Sigmoid colon (tissue), 6 donors: ENCODE measurements at regions not wholly inside any gene's neighbourhood (a gene's known extent, or its start where the extent isn't known, plus 50 kb on each side); places are given as distances from the start of the nearest gene placed in this dataset.

ENCODE experiments used
- DNase-seq: peaks from one replicate; pipeline ENCODE4 v3.0.0-alpha.2; 2019
- H3K27ac ChIP-seq, 4 donors: fragments of 200-600 bp; sonication (generic); one replicate each; pipeline ENCODE4 v1.5.1; 2016 to 2019; ENCODE audit warnings: mild to moderate bottlenecking in 1 of 4
- H3K27me3 ChIP-seq, 3 donors: fragments of 200-600 bp; sonication (generic); one replicate each; pipeline ENCODE4 v1.5.1; 2019; ENCODE audit warnings: mild to moderate bottlenecking in 1 of 3
- H3K36me3 ChIP-seq, 4 donors: fragments of 200-600 bp; sonication (generic); one replicate each; pipeline ENCODE4 v1.5.1; 2016 to 2019
- H3K4me1 ChIP-seq, 4 donors: fragments of 200-600 bp; sonication (generic); one replicate each; pipeline ENCODE4 v1.5.1; 2017 to 2019
- H3K4me3 ChIP-seq, 4 donors: fragments of 200-600 bp; sonication (generic); one replicate each; pipeline ENCODE4 v1.5.1; 2017 to 2019; ENCODE audit warnings: mild to moderate bottlenecking in 2 of 4, moderate library complexity in 1 of 4
- H3K9me3 ChIP-seq, 4 donors: fragments of 200-600 bp in 3 of 4; sonication (generic) in 3 of 4; one replicate each; pipeline versions ENCODE4 v1.5.1 to v1.6.1; 2013 to 2019
- CTCF ChIP-seq, 4 experiments: fragments of 450-650 bp in 3 of 4; fragments of 200-600 bp in 1 of 4; IDR thresholded peaks; one replicate each; pipeline ENCODE4 v1.5.1; 2016 to 2019; ENCODE audit warnings: antibody characterized with exemption in 4 of 4, mild to moderate bottlenecking in 3 of 4, moderate library complexity in 2 of 4
- EP300 ChIP-seq, 4 donors: sonication (generic); formaldehyde crosslinking; IDR thresholded peaks; one replicate each; pipeline ENCODE4 v1.6.1; 2017; ENCODE audit warnings: antibody characterized with exemption in 4 of 4
- POLR2A ChIP-seq, 2 donors: fragments of 450-650 bp; IDR thresholded peaks; one replicate each; pipeline ENCODE4 v1.6.1; 2016; ENCODE audit warnings: antibody characterized with exemption in 2 of 2, mild to moderate bottlenecking in 2 of 2, moderate library complexity in 2 of 2
- POLR2AphosphoS5 ChIP-seq, 4 donors: sonication (generic); formaldehyde crosslinking; IDR thresholded peaks; one replicate each; pipeline ENCODE4 v1.6.1; 2017; ENCODE audit warnings: antibody characterized with exemption in 4 of 4
- WGBS, 2 donors: extraction: QIAGEN DNeasy Blood & Tissue Kit; methylation state at CpG; one replicate each; pipeline ENCODE4 v1.1.7; 2013; 5-methylcytosine and 5-hydroxymethylcytosine counted together
- intact Hi-C: fragments of 100-400 bp; cut with DNase I; formaldehyde crosslinking; loops from one replicate; pipeline ENCODE4 v1.15.1; 2023
- donor health status: healthy with polysubstance abuse.
- donor health status: healthy.

DNA sequence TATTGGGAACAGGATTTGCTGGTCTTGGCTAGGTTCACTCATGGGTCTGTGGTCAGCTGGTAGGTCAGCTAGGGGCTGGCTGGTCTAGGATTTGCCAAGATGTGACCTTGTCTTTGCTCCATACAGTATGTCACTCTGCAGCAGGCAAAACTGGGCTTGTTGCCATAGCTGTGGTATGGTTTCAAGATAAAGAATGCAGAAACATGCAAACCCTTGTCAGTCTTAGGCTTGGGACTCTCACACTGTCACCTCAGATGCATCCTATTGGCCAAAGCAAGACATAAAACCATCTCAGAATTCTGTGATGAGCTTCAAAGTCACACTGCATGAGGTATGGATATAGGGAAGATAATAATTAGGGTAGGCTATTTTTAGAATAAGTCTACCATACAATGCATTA is 66.6 kb upstream of the TBC1D5 start:
- no peak for TF ChIP-seq EP300 (IDR thresholded peaks at IDR 0.05)
- no peak for TF ChIP-seq CTCF (IDR thresholded peaks at IDR 0.05)
- no peak for TF ChIP-seq POLR2A (IDR thresholded peaks at IDR 0.05)
- no peak for TF ChIP-seq POLR2AphosphoS5 (IDR thresholded peaks at IDR 0.05)
- DNase-seq, result no peak
- intact Hi-C loops, result no loop called here

DNA sequence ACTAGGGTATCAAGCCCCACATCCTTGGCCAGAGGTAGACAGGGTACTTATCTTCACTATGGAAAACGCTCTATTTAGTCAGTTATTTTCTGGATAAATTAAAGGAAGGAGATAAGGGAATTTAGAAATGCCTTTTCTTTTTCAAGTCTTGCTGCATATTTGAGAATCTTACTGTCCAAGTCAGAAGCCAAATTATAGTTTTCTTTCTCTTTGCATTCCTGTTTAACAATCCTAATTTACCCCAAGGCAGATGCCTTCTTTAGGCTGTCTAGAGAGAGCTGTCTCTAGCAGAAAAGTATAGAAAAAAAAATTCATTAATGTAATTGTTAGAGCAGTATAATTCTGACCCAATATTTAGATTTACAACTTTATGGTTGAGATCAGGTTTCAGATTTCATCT is 64.4 kb upstream of the TBC1D5 start:
- no peak for TF ChIP-seq POLR2A (IDR thresholded peaks at IDR 0.05)
- TF ChIP-seq POLR2AphosphoS5 (IDR thresholded peaks at IDR 0.05), result no peak
- no peak for TF ChIP-seq EP300 (IDR thresholded peaks at IDR 0.05)
- TF ChIP-seq CTCF (IDR thresholded peaks at IDR 0.05), result no peak

More for the DNA sequence above, 66.6 kb upstream of the TBC1D5 start:
- Histone ChIP-seq H3K27ac (no peak overlapping the region), H3K27me3 (no peaks in the 10 kb centered on the region), H3K4me3 (no peak overlapping the region), H3K9me3 (no peaks in the 10 kb centered on the region), H3K4me1 (no peaks in the 10 kb centered on the region), H3K36me3 (no peaks in the 10 kb centered on the region)

GRCh38 chr3:17806201-17806600 is 63.8 kb upstream of the TBC1D5 start:
- DNase-seq, result no peak
- Histone ChIP-seq H3K4me1 (no peaks in the 10 kb centered on the region), H3K36me3 (no peaks in the 10 kb centered on the region), H3K27me3 (no peaks in the 10 kb centered on the region), H3K9me3 (no peaks in the 10 kb centered on the region), H3K27ac (no peak overlapping the region), H3K4me3 (no peak overlapping the region)
- WGBS, 2 donors, result 80 to 91% methylated on average over 5 of the region's 5 CpGs
- TF ChIP-seq POLR2A (IDR thresholded peaks at IDR 0.05) (no peak), POLR2AphosphoS5 (IDR thresholded peaks at IDR 0.05) (no peak), CTCF (IDR thresholded peaks at IDR 0.05) (no peak), EP300 (IDR thresholded peaks at IDR 0.05) (no peak)
- intact Hi-C loops, result no loop called here

More for the DNA sequence above, 64.4 kb upstream of the TBC1D5 start:
- Histone ChIP-seq H3K27me3 (no peaks in the 10 kb centered on the region), H3K27ac (no peak overlapping the region), H3K36me3 (no peaks in the 10 kb centered on the region), H3K9me3 (no peaks in the 10 kb centered on the region), H3K4me3 (no peak overlapping the region), H3K4me1 (no peaks in the 10 kb centered on the region)
- no peak for DNase-seq
- WGBS, 2 donors, result 85 to 92% methylated on average over 1 of the region's 1 CpG
- intact Hi-C loops, result no loop called here

DNA sequence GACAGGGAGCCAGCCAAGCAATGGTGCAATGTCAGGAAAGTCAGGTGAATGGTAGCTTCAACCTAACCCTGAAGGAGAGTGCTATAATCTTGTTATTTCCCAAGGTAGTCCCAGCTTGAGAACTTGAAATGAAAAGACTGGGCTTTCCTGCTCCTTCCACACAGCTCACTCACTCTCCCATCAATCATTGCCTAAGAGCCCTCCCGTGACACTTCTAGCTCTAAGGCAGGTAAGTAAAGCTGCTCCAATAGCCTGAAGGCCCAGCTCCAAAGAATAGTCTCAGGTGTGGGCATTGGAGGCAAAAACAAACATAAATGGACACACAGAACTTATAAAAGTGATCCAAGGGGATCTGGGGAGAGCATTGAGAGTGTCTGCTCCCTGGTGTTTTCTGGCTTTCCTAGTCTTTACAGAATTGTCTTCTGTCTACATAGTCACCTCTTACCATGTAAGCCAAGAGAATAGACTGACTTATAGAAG is 63.1 kb upstream of the TBC1D5 start:
- no peak overlapping the region for H3K27ac ChIP-seq
- no peaks in the 10 kb centered on the region for H3K36me3 ChIP-seq
- TF ChIP-seq POLR2A (IDR thresholded peaks at IDR 0.05) (no peak), CTCF (IDR thresholded peaks at IDR 0.05) (no peak), POLR2AphosphoS5 (IDR thresholded peaks at IDR 0.05) (no peak), EP300 (IDR thresholded peaks at IDR 0.05) (no peak)
- H3K27me3 ChIP-seq, result no peaks in the 10 kb centered on the region
- H3K4me1 ChIP-seq, result no peaks in the 10 kb centered on the region
- WGBS, 2 donors, result 89 to 92% methylated on average over 1 of the region's 1 CpG
- H3K9me3 ChIP-seq, result no peaks in the 10 kb centered on the region
- H3K4me3 ChIP-seq, result no peak overlapping the region
- intact Hi-C loops, result no loop called here
- DNase-seq, result no peak

DNA sequence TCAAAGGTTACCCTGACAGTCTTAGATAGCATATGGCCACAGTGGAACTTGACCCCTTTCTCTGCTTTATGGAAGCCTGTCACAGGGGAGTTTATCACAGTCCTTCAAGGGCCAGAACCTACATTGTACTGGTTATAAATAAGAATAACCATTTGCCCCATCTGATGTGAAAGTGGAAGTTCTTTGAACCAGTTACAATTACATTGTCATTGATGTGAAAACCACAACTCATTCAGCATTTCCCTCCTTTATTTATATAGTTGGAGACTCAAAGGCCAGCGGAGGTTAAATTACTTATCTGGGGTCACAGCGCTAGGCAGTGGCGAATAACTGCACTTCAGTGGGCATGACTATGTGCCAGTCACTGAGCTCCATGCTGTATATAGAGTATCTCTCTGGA is 60.5 kb upstream of the TBC1D5 start:
- Histone ChIP-seq H3K9me3 (no peaks in the 10 kb centered on the region), H3K4me1 (no peaks in the 10 kb centered on the region), H3K4me3 (no peak overlapping the region), H3K36me3 (no peaks in the 10 kb centered on the region), H3K27me3 (no peaks in the 10 kb centered on the region), H3K27ac (no peak overlapping the region)
- TF ChIP-seq POLR2A (IDR thresholded peaks at IDR 0.05) (no peak), EP300 (IDR thresholded peaks at IDR 0.05) (no peak), CTCF (IDR thresholded peaks at IDR 0.05) (no peak), POLR2AphosphoS5 (IDR thresholded peaks at IDR 0.05) (no peak)
- intact Hi-C loops, result no loop called here
- 62 to 67% methylated on average over 3 of the region's 3 CpGs for WGBS, 2 donors
- no peak for DNase-seq
